Trophoblast cell (in vitro differentiated cells and primary cell): ENCODE measurements at regions not wholly inside any gene's neighbourhood (a gene's known extent, or its start where the extent isn't known, plus 50 kb on each side); places are given as distances from the start of the nearest gene placed in this dataset.

Experiments used
- DNase-seq, 2 donors: peaks; one replicate each; pipeline ENCODE4 v3.0.0-alpha.2; 2016
- H2AFZ ChIP-seq: 2 replicates; pipeline ENCODE4 v1.6.1; 2013; ENCODE audit warnings: low read length, moderate library complexity, mild to moderate bottlenecking; ENCODE audit not compliant: insufficient read depth, poor library complexity
- H2AK5ac ChIP-seq: 2 replicates; pipeline ENCODE4 v1.6.1; 2013; ENCODE audit warnings: mild to moderate bottlenecking, low read length
- H2BK120ac ChIP-seq: 2 replicates; pipeline ENCODE4 v1.6.1; 2013; ENCODE audit warnings: low read length, mild to moderate bottlenecking, moderate library complexity; ENCODE audit not compliant: insufficient read depth, poor library complexity
- H2BK12ac ChIP-seq: 2 replicates; pipeline ENCODE4 v1.6.1; 2013; ENCODE audit warnings: mild to moderate bottlenecking, low read length, moderate library complexity
- H2BK5ac ChIP-seq: 2 replicates; pipeline ENCODE4 v1.6.1; 2013; ENCODE audit warnings: low read length, low read depth, moderate library complexity, mild to moderate bottlenecking; ENCODE audit not compliant: poor library complexity
- H3K14ac ChIP-seq: 2 replicates; pipeline ENCODE4 v1.6.1; 2013; ENCODE audit warnings: mild to moderate bottlenecking, low read length
- H3K18ac ChIP-seq: 2 replicates; pipeline ENCODE4 v1.6.1; 2013; ENCODE audit warnings: mild to moderate bottlenecking, low read length
- H3K23ac ChIP-seq: 2 replicates; pipeline ENCODE4 v1.6.1; 2013; ENCODE audit warnings: low read length
- H3K27ac ChIP-seq: 2 replicates; pipeline ENCODE4 v1.5.1; 2013; ENCODE audit warnings: low read depth, mild to moderate bottlenecking, inconsistent platforms, low read length, moderate library complexity
- H3K27me3 ChIP-seq: 2 replicates; pipeline ENCODE4 v1.6.1; 2013; ENCODE audit warnings: inconsistent platforms, mild to moderate bottlenecking, low read length, moderate library complexity; ENCODE audit not compliant: insufficient read depth
- H3K36me3 ChIP-seq, 2 experiments: 1 replicate in 1 of 2; 2 replicates in 1 of 2; pipeline ENCODE4 v1.6.1; 2013; ENCODE audit warnings: low read length in 2 of 2, mild to moderate bottlenecking in 2 of 2, moderate library complexity in 1 of 2; ENCODE audit not compliant: insufficient read depth in 2 of 2, control insufficient read depth in 1 of 2
- H3K4ac ChIP-seq: 2 replicates; pipeline ENCODE4 v1.6.1; 2013; ENCODE audit warnings: low read depth, mild to moderate bottlenecking, low read length, moderate library complexity
- H3K4me1 ChIP-seq, 2 experiments: 1 replicate in 1 of 2; 2 replicates in 1 of 2; pipeline ENCODE4 v1.6.1; 2013; ENCODE audit warnings: low read length in 2 of 2, mild to moderate bottlenecking in 2 of 2, moderate library complexity in 1 of 2; ENCODE audit not compliant: insufficient read depth in 2 of 2, control insufficient read depth in 1 of 2
- H3K4me2 ChIP-seq: 2 replicates; pipeline ENCODE4 v1.6.1; 2013; ENCODE audit warnings: inconsistent platforms, mild to moderate bottlenecking, low read length, moderate library complexity
- H3K4me3 ChIP-seq: 2 replicates; pipeline ENCODE4 v1.5.1; 2013; ENCODE audit warnings: mild to moderate bottlenecking, low read depth, low read length, inconsistent platforms
- H3K79me1 ChIP-seq: one replicate; pipeline ENCODE4 v1.6.1; 2013; ENCODE audit warnings: low read length
- H3K79me2 ChIP-seq: 2 replicates; pipeline ENCODE4 v1.6.1; 2013; ENCODE audit warnings: low read length, mild to moderate bottlenecking; ENCODE audit not compliant: control insufficient read depth, insufficient read depth, poor library complexity
- H3K9ac ChIP-seq: 2 replicates; pipeline ENCODE4 v1.6.1; 2013; ENCODE audit warnings: mild to moderate bottlenecking, low read length
- H3K9me3 ChIP-seq: 2 replicates; pipeline ENCODE4 v1.6.1; 2013; ENCODE audit warnings: low read depth, mild to moderate bottlenecking, control low read depth, inconsistent platforms, low read length; ENCODE audit not compliant: insufficient read depth
- H4K12ac ChIP-seq: 2 replicates; pipeline ENCODE4 v1.6.1; 2013; ENCODE audit warnings: low read depth, mild to moderate bottlenecking, low read length, moderate library complexity
- H4K8ac ChIP-seq: 2 replicates; pipeline ENCODE4 v1.6.1; 2013; ENCODE audit warnings: low read depth, mild to moderate bottlenecking, low read length, moderate library complexity
- H4K91ac ChIP-seq: one replicate; pipeline ENCODE4 v1.6.1; 2013; ENCODE audit warnings: low read depth, mild to moderate bottlenecking, low read length, moderate library complexity
- WGBS: extraction: QIAGEN DNeasy Blood & Tissue Kit; methylation state at CpG from one replicate; pipeline ENCODE4 v1.1.7; 2013; ENCODE audit warnings: missing lambda C conversion rate; ENCODE audit not compliant: insufficient read length, insufficient coverage; ENCODE audit errors: extremely low coverage; 5-methylcytosine and 5-hydroxymethylcytosine counted together

DNA sequence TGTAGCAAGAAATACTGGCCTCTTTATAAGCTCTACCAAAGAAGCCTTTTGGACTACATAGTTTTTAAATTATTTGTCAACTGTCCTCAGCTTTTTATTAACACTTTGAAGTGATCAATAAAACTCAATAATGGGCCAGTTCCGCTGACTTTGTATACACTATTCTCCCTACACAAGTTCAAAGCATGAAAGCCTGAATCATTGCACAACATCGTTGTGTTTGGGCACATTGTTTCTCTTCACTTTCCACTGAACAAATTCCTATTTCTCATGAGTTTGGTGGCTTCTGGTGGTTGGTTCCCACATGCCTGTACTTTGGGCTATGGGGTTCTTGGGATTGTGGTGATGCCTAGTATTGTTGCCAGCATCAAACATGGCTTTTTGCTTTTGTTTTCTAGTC, 561.8 kb upstream of the LRRN3 start:
- no peak overlapping the region for H3K27ac ChIP-seq
- H2AK5ac ChIP-seq = no peak overlapping the region
- H3K14ac ChIP-seq = no peak overlapping the region
- H3K23ac ChIP-seq = no peak overlapping the region
- no peaks in the 10 kb centered on the region for H3K27me3 ChIP-seq
- H3K36me3 ChIP-seq = no peaks in the 10 kb centered on the region
- H3K9ac ChIP-seq = no peak overlapping the region
- H4K91ac ChIP-seq = no peak overlapping the region
- no peak overlapping the region for H2BK12ac ChIP-seq
- H3K4me2 ChIP-seq = no peak overlapping the region
- no peak overlapping the region for H3K4me3 ChIP-seq
- no peaks in the 10 kb centered on the region for H3K79me2 ChIP-seq
- H3K79me1 ChIP-seq = peaks cover 9% of the 10 kb centered on the region
- no peak overlapping the region for H4K12ac ChIP-seq
- H4K8ac ChIP-seq = no peak overlapping the region
- no peaks in the 10 kb centered on the region for H3K9me3 ChIP-seq
- peaks cover 2 to 3% of the 10 kb centered on the region in 2 experiments for H3K4me1 ChIP-seq
- DNase-seq = no peak
- no peak overlapping the region for H3K4ac ChIP-seq
- H2AFZ ChIP-seq = no peak overlapping the region
- H2BK5ac ChIP-seq = no peak overlapping the region
- WGBS = no CpG with 5 or more reads among the region's 2 CpGs
- no peak overlapping the region for H3K18ac ChIP-seq
- no peak overlapping the region for H2BK120ac ChIP-seq

DNA sequence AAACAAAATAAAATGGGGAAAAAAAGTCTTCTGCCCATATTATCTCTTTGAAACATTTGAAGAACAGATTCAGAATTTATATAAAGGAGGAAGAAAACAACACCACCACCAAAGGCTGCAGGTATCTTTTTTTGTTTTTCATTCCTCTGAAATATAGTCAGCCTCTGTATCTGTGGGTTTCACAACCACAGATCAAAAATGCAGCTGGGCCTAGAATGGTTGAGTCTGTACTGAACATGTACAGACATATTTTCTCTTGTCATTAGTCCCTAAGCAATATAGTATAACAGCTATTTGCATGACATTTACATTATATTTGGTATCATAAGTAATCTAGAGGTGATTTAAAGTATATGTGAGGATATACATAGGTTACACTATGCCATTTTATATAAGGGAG, 559.7 kb upstream of the LRRN3 start:
- Histone ChIP-seq H3K4me2 (no peak overlapping the region), H2BK12ac (no peak overlapping the region), H3K9me3 (no peaks in the 10 kb centered on the region), H3K4ac (no peak overlapping the region), H4K12ac (no peak overlapping the region), H2AK5ac (no peak overlapping the region), H4K91ac (no peak overlapping the region), H3K79me1 (peaks cover 9% of the 10 kb centered on the region), H3K9ac (no peak overlapping the region), H2AFZ (no peak overlapping the region), H2BK5ac (no peak overlapping the region), H3K27ac (no peak overlapping the region), H3K79me2 (no peaks in the 10 kb centered on the region), H3K4me3 (no peak overlapping the region), H2BK120ac (no peak overlapping the region), H3K36me3 (no peaks in the 10 kb centered on the region), H3K14ac (no peak overlapping the region), H3K27me3 (no peaks in the 10 kb centered on the region), H3K18ac (no peak overlapping the region), H3K23ac (no peak overlapping the region), H3K4me1 (peaks cover 3 to 4% of the 10 kb centered on the region in 2 experiments), H4K8ac (no peak overlapping the region)
- peak; percentile 36 to 57 for DNase-seq

DNA sequence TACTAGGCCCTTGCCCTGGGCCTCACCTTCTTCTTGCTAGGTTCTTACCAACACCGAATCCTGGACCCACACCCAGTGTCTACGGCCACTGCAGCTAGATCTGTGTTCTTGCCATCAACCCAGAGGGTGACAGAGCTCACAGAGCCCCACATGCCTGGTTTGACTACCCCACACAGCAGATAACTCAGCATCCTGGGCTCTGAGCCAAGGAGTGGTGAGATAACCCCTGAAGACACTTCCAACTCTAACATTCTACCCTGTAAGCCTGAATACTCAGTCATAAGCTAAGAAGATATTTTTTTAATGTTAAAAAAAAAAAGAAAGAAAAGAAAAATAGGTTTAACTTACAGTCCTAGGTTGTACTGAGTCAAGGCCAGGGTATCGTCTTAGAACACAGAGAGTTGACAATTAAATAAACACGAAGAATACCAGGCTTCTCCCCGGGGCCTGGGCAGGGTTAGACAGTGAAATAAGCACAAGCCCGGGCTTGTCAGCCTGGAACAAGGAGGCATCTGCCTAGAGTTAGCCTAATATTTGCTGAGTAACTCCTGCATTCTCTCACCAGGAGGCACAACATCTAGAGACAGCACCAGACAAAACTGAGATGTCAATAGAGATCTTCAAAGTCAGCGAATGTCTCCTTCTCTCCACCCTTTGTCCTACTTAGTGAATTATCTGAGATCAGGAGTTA, 556.5 kb upstream of the LRRN3 start:
- no CpG with 5 or more reads among the region's 7 CpGs for WGBS
- Histone ChIP-seq H3K27ac (peak overlapping the region; percentile 76), H3K9me3 (no peaks in the 10 kb centered on the region), H3K14ac (peak overlapping the region; percentile 85), H2AFZ (peak overlapping the region; percentile 23), H4K12ac (peak overlapping the region; percentile 52), H3K79me2 (no peaks in the 10 kb centered on the region), H4K91ac (peak overlapping the region; percentile 96), H3K27me3 (no peaks in the 10 kb centered on the region), H3K36me3 (no peaks in the 10 kb centered on the region), H2BK12ac (peak overlapping the region; percentile 94), H3K9ac (no peak overlapping the region), H3K4ac (peak overlapping the region; percentile 53), H3K4me3 (no peak overlapping the region), H3K18ac (peak overlapping the region; percentile 73), H2BK5ac (peak overlapping the region; percentile 94), H3K79me1 (peaks cover 9% of the 10 kb centered on the region), H3K4me2 (no peak overlapping the region), H3K23ac (no peak overlapping the region), H2BK120ac (peak overlapping the region; percentile 96), H4K8ac (peak overlapping the region; percentile 67), H2AK5ac (peak overlapping the region; percentile 57), H3K4me1 (peaks cover 3 to 4% of the 10 kb centered on the region in 2 experiments)
- DNase-seq = peak; percentile 60 to 65

DNA sequence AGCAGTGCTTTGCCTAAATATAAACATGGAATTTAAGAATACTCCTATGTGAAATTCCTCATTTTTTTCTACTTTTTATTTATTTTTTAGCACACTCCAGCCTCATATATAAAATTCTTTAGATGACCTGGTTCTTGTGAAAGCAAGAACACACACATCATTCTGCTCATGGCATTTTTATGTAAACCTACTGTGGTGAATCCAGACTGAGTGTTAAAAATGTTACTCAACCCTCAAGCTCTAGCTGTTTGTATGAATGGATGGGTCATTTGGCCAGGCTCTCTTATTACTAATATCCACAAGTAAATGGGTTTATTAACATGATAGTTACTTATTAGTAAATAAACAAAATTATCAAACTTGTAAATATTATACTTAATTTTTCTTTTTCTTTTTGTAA, 551.7 kb upstream of the LRRN3 start:
- no peak overlapping the region for H3K27ac ChIP-seq
- no peak overlapping the region for H2AFZ ChIP-seq
- no peak for DNase-seq
- no peaks in the 10 kb centered on the region for H3K79me2 ChIP-seq
- H3K4ac ChIP-seq = no peak overlapping the region
- H4K91ac ChIP-seq = no peak overlapping the region
- peaks cover under 1% of the 10 kb centered on the region in 2 experiments for H3K4me1 ChIP-seq
- H3K79me1 ChIP-seq = peaks cover under 1% of the 10 kb centered on the region
- H3K23ac ChIP-seq = no peak overlapping the region
- no peak overlapping the region for H2AK5ac ChIP-seq
- H4K8ac ChIP-seq = no peak overlapping the region
- no peak overlapping the region for H3K18ac ChIP-seq
- no peaks in the 10 kb centered on the region for H3K36me3 ChIP-seq
- no peak overlapping the region for H2BK120ac ChIP-seq
- H3K4me3 ChIP-seq = no peak overlapping the region
- no peak overlapping the region for H3K4me2 ChIP-seq
- no peak overlapping the region for H3K14ac ChIP-seq
- no peak overlapping the region for H2BK5ac ChIP-seq
- H4K12ac ChIP-seq = no peak overlapping the region
- H3K9me3 ChIP-seq = no peaks in the 10 kb centered on the region
- H2BK12ac ChIP-seq = no peak overlapping the region
- no peaks in the 10 kb centered on the region for H3K27me3 ChIP-seq
- no peak overlapping the region for H3K9ac ChIP-seq
